Stimulated activated CD4-positive, alpha-beta T cell treated with anti-CD3 and anti-CD28 coated beads, Interleukin-2, amount 100 ng/mL, for 24 hours (primary cell): ENCODE measurements at regions not wholly inside any gene's neighbourhood (a gene's known extent, or its start where the extent isn't known, plus 50 kb on each side); places are given as distances from the start of the nearest gene placed in this dataset.
A peak's percentile ranks its signal among the peaks of the same experiment; 100 is the strongest.

ENCODE experiments used
- DNase-seq, 2 donors: peaks; one replicate each; pipeline ENCODE4 v3.0.0-alpha.2; 2020

- no peak for DNase-seq
Observed at GRCh38 chr1:234746798-234747196, 136.8 kb upstream of the IRF2BP2 start.

- DNase-seq = no peak
Observed at GRCh38 chr1:234745844-234746797, 136.1 kb upstream of the IRF2BP2 start.

- no peak for DNase-seq
Observed at GRCh38 chr1:234745276-234745675, 135.3 kb upstream of the IRF2BP2 start.

- DNase-seq = no peak
Observed at GRCh38 chr1:234743791-234744611, 134.0 kb upstream of the IRF2BP2 start.

- no peak for DNase-seq
Observed at GRCh38 chr1:234742622-234743021, 132.6 kb upstream of the IRF2BP2 start.

- DNase-seq = no peak
Observed at GRCh38 chr1:234737967-234738314, 128.0 kb upstream of the IRF2BP2 start.

- DNase-seq = no peak
Observed at GRCh38 chr1:234735916-234736315, 125.9 kb upstream of the IRF2BP2 start.

- no peak for DNase-seq
Observed at GRCh38 chr1:234735476-234735875, 125.5 kb upstream of the IRF2BP2 start.

GRCh38 chr1:234734869-234735268 lies 124.9 kb upstream of the IRF2BP2 start:
- DNase-seq = no peak

GRCh38 chr1:234734412-234734835 lies 124.4 kb upstream of the IRF2BP2 start:
- DNase-seq = no peak

GRCh38 chr1:234733427-234733826 lies 123.4 kb upstream of the IRF2BP2 start:
- DNase-seq = no peak

GRCh38 chr1:234732671-234733390 lies 122.9 kb upstream of the IRF2BP2 start:
- no peak for DNase-seq

- no peak for DNase-seq
Observed at GRCh38 chr1:234732260-234732659, 122.3 kb upstream of the IRF2BP2 start.

- DNase-seq = peak; percentile 34 to 41
Observed at GRCh38 chr1:234731569-234732085, 121.6 kb upstream of the IRF2BP2 start.

- peak; percentile 42 to 55 for DNase-seq
Observed at GRCh38 chr1:234730770-234731568, 121.0 kb upstream of the IRF2BP2 start.

- DNase-seq = no peak
Observed at GRCh38 chr1:234730475-234730769, 120.4 kb upstream of the IRF2BP2 start.

- no peak for DNase-seq
Observed at GRCh38 chr1:234729561-234730474, 119.8 kb upstream of the IRF2BP2 start.

GRCh38 chr1:234728740-234729139 lies 118.8 kb upstream of the IRF2BP2 start:
- DNase-seq = no peak

GRCh38 chr1:234727018-234727940 lies 117.3 kb upstream of the IRF2BP2 start:
- DNase-seq = no peak

GRCh38 chr1:234726359-234726943 lies 116.5 kb upstream of the IRF2BP2 start:
- DNase-seq = no peak
